Esophagus muscularis mucosa (tissue), 4 donors: ENCODE measurements at regions not wholly inside any gene's neighbourhood (a gene's known extent, or its start where the extent isn't known, plus 50 kb on each side); places are given as distances from the start of the nearest gene placed in this dataset.

Experiments
- DNase-seq: peaks from one replicate; pipeline ENCODE4 v3.0.0-alpha.2; 2017; ENCODE audit errors: extremely low spot score
- H3K27ac ChIP-seq, 4 donors: fragments of 200-600 bp; sonication (generic); replicated peaks in 1 of 4; 1 replicate in 3 of 4; 2 replicates in 1 of 4; pipeline ENCODE4 v1.5.1; 2016 to 2019; ENCODE audit warnings: mild to moderate bottlenecking in 1 of 4
- H3K27me3 ChIP-seq, 4 donors: fragments of 200-600 bp; sonication (generic); one replicate each; pipeline versions ENCODE4 v1.5.1 to v1.6.0; 2016 to 2019
- H3K36me3 ChIP-seq, 4 donors: fragments of 200-600 bp; sonication (generic); one replicate each; pipeline ENCODE4 v1.5.1; 2016 to 2019
- H3K4me1 ChIP-seq, 4 donors: fragments of 200-600 bp; sonication (generic); one replicate each; pipeline ENCODE4 v1.5.1; 2016 to 2019
- H3K4me3 ChIP-seq, 4 donors: fragments of 200-600 bp; sonication (generic); 1 replicate in 2 of 4; 2 replicates in 2 of 4; pipeline ENCODE4 v1.5.1; 2016 to 2019; ENCODE audit warnings: mild to moderate bottlenecking in 4 of 4, moderate library complexity in 1 of 4
- H3K9me3 ChIP-seq, 4 donors: fragments of 200-600 bp; sonication (generic); 1 replicate in 3 of 4; 2 replicates in 1 of 4; pipeline ENCODE4 v1.5.1; 2016 to 2019
- CTCF ChIP-seq, 3 experiments: fragments of 200-600 bp in 2 of 3; fragments of 450-650 bp in 1 of 3; sonication (generic) in 2 of 3; IDR thresholded peaks; one replicate each; pipeline ENCODE4 v1.5.1; 2017 to 2019; ENCODE audit warnings: antibody characterized with exemption in 3 of 3, mild to moderate bottlenecking in 2 of 3, moderate library complexity in 1 of 3
- EP300 ChIP-seq: sonication (generic); formaldehyde crosslinking; IDR thresholded peaks from one replicate; pipeline ENCODE4 v1.6.1; 2017; ENCODE audit warnings: antibody characterized with exemption
- POLR2A ChIP-seq: fragments of 450-650 bp; IDR thresholded peaks from one replicate; pipeline ENCODE4 v1.6.1; 2017; ENCODE audit warnings: antibody characterized with exemption, moderate library complexity, mild to moderate bottlenecking, low read depth
- POLR2AphosphoS5 ChIP-seq, 2 donors: sonication (generic); formaldehyde crosslinking; IDR thresholded peaks; one replicate each; pipeline ENCODE4 v1.6.1; 2017; ENCODE audit warnings: antibody characterized with exemption in 2 of 2
- WGBS: methylation state at CpG from one replicate; pipeline ENCODE4 v1.1.5; 2018; 5-methylcytosine and 5-hydroxymethylcytosine counted together
- intact Hi-C: fragments of 100-400 bp; cut with DNase I; formaldehyde crosslinking; loops from one replicate; pipeline ENCODE4 v1.15.1; 2023

GRCh38 chr13:89684896-89685295 is 1662.6 kb upstream of the MIR17HG start:
- DNase-seq: no peak
- TF ChIP-seq POLR2A (no peak), CTCF (IDR thresholded peaks at IDR 0.05) (no peak), EP300 (no peak), POLR2AphosphoS5 (IDR thresholded peaks at IDR 0.05) (no peak)
- Histone ChIP-seq H3K27ac (no peak overlapping the region), H3K4me1 (no peaks in the 10 kb centered on the region), H3K9me3 (no peaks in the 10 kb centered on the region), H3K27me3 (no peaks in the 10 kb centered on the region), H3K36me3 (no peaks in the 10 kb centered on the region), H3K4me3 (no peak overlapping the region)
- intact Hi-C loops: no loop called here

- Histone ChIP-seq H3K27ac (no peak overlapping the region), H3K36me3 (no peaks in the 10 kb centered on the region), H3K4me1 (no peaks in the 10 kb centered on the region), H3K9me3 (no peaks in the 10 kb centered on the region), H3K4me3 (no peak overlapping the region), H3K27me3 (no peaks in the 10 kb centered on the region)
- WGBS: 92% methylated on average over 5 of the region's 5 CpGs
- TF ChIP-seq POLR2AphosphoS5 (IDR thresholded peaks at IDR 0.05) (no peak), CTCF (IDR thresholded peaks at IDR 0.05) (no peak), POLR2A (no peak), EP300 (no peak)
- no peak for DNase-seq
- intact Hi-C loops: no loop called here
Measured at GRCh38 chr13:89686171-89686570, 1661.3 kb upstream of the MIR17HG start.

GRCh38 chr13:89687066-89687465 is 1660.4 kb upstream of the MIR17HG start:
- intact Hi-C loops: no loop called here
- Histone ChIP-seq H3K36me3 (no peaks in the 10 kb centered on the region), H3K4me1 (no peaks in the 10 kb centered on the region), H3K27ac (no peak overlapping the region), H3K9me3 (no peaks in the 10 kb centered on the region), H3K4me3 (no peak overlapping the region), H3K27me3 (no peaks in the 10 kb centered on the region)
- 55% methylated on average over 5 of the region's 5 CpGs for WGBS
- TF ChIP-seq POLR2AphosphoS5 (IDR thresholded peaks at IDR 0.05) (no peak), POLR2A (no peak), CTCF (IDR thresholded peaks at IDR 0.05) (no peak), EP300 (no peak)
- DNase-seq: no peak

- Histone ChIP-seq H3K4me1 (no peaks in the 10 kb centered on the region), H3K27me3 (no peaks in the 10 kb centered on the region), H3K36me3 (no peaks in the 10 kb centered on the region), H3K4me3 (no peak overlapping the region), H3K27ac (no peak overlapping the region), H3K9me3 (no peaks in the 10 kb centered on the region)
- 61% methylated on average over 3 of the region's 3 CpGs for WGBS
- TF ChIP-seq CTCF (IDR thresholded peaks at IDR 0.05) (no peak), POLR2A (no peak), EP300 (no peak), POLR2AphosphoS5 (IDR thresholded peaks at IDR 0.05) (no peak)
- no peak for DNase-seq
- intact Hi-C loops: no loop called here
Measured at GRCh38 chr13:89688918-89689317, 1658.6 kb upstream of the MIR17HG start.

GRCh38 chr13:89694451-89694850 is 1653.0 kb upstream of the MIR17HG start:
- intact Hi-C loops: no loop called here
- no peaks in the 10 kb centered on the region for H3K9me3 ChIP-seq
- DNase-seq: no peak
- H3K27ac ChIP-seq: no peak overlapping the region
- no peaks in the 10 kb centered on the region for H3K4me1 ChIP-seq
- WGBS: 67% methylated on average over 1 of the region's 1 CpG
- TF ChIP-seq POLR2A (no peak), CTCF (IDR thresholded peaks at IDR 0.05) (no peak), EP300 (no peak), POLR2AphosphoS5 (IDR thresholded peaks at IDR 0.05) (no peak)
- H3K36me3 ChIP-seq: no peaks in the 10 kb centered on the region
- H3K27me3 ChIP-seq: no peaks in the 10 kb centered on the region
- H3K4me3 ChIP-seq: no peak overlapping the region
